NT2/D1 (cell line): ENCODE measurements at regions not wholly inside any gene's neighbourhood (a gene's known extent, or its start where the extent isn't known, plus 50 kb on each side); places are given as distances from the start of the nearest gene placed in this dataset.

ENCODE experiments used
- SUZ12 ChIP-seq: IDR thresholded peaks from 2 replicates; pipeline ENCODE4 v1.6.1; 2011; ENCODE audit not compliant: insufficient read length, insufficient read depth; ENCODE audit errors: extremely low read depth
- YY1 ChIP-seq: IDR thresholded peaks from 2 replicates; pipeline ENCODE4 v1.6.1; 2011; ENCODE audit not compliant: insufficient read length, insufficient read depth
- ZNF274 ChIP-seq: IDR thresholded peaks from 2 replicates; pipeline ENCODE4 v1.6.1; 2011; ENCODE audit warnings: mild to moderate bottlenecking, low read depth, low read length

GRCh38 chr3:177336873-177337450, 139.7 kb upstream of the TBL1XR1 start:
- TF ChIP-seq YY1 (no peak), ZNF274 (no peak), SUZ12 (no peak)
